ENCODE measurements at regions not wholly inside any gene's neighbourhood (a gene's known extent, or its start where the extent isn't known, plus 50 kb on each side); places are given as distances from the start of the nearest gene placed in this dataset.

GRCh38 chr12:84607170-84607819 is 305.3 kb downstream of the SLC6A15 start:
- DNase-seq, result no peak

DNA sequence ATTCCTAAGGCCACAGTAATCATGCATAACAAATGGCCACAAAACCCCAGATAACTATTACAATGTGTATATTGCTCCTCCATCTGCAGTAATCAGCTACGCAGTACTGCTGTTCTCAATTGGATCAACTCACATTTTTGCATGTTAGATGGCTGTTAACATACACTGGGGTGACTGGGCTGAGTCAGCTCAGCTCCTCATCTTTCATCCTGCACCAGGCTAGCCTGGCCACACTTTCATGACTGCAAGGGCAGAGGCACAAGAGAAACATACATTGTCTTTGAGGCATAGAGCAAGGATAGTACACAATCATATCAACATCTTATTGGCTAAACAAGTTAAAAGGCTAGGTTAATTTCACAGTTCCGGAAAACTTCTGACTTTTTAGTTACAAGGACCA is 306.6 kb downstream of the SLC6A15 start:
- DNase-seq, result no peak
- intact Hi-C loops (cut with DNase I), result no loop called here

More at GRCh38 chr12:84607170-84607819, 305.3 kb downstream of the SLC6A15 start:
- intact Hi-C loops (cut with DNase I), result no loop called here

DNA sequence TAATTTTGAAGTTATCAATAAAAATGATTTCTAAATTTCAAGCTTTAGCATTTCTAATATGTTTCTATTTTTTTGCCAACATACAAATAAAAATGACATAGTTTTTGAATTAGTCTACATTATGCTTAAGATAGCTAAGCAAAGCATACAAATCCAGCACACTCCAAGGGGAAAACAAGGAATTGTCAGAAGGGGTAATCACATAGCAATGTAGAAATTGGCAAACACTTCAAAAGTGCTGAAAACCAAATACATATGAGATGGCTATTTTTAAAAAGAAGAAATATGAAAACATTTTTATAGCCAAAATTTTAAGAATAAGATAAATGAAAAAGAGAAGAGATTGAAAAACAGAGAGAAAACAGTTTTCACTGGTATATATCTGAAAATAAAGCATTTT is 308.0 kb downstream of the SLC6A15 start:
- intact Hi-C loops (cut with DNase I), result no loop called here
- no peak for DNase-seq

DNA sequence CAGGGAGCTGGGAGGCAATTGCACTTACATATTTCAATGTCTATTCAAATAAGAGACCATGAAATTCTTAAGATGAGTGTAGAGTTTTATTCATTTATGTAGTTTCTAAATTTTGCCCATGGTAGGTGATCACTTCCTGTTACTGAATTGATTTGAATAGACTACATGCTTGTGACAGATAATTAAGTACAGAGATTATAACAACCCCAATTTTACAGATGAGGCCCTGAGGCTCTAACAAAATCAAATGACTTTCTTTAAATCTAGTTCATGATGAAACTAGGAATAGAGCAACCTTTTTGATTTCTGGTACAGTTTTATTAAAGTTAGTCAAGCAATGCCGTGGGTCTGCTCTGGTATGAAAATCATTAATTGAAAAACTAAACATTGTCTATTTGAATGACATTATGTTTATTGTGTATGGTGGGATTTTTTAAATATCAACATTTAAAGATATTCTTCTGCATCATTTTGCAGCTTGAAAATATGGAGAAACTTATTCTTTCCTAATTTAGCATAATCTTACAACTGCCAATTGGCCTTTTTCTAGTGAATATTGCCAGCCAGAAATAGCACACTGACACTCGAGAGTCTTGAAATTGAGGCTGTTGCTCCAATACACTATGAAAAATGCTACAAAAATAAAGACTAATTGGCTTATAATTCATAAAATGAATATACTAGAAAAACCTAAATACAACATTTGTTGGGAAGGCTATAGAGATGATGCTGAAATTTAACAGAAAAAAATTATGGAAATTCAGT is 308.9 kb downstream of the SLC6A15 start:
- intact Hi-C loops (cut with DNase I), result no loop called here

DNA sequence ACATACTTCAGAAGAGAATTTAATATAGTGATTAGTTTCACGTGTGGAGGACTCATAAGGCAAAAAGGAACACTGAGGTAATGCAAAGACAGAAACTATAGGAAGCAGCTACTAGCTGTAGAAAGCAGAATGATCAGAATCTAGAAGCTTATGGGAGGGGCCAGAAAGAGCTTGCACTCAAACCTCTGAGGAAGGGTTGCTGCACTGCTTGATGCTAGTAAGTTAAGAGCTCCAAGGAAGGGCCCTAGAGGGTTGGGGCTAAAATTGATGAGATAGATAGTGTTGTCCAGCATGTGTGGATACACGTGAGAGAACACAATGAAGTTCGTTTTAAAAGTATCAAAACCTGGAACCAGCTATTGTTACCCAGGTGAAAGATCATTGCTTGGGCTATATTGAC is 311.1 kb downstream of the SLC6A15 start:
- no peak for DNase-seq
- intact Hi-C loops (cut with DNase I), result no loop called here

More for the DNA sequence above, 308.9 kb downstream of the SLC6A15 start:
- no peak for DNase-seq

DNA sequence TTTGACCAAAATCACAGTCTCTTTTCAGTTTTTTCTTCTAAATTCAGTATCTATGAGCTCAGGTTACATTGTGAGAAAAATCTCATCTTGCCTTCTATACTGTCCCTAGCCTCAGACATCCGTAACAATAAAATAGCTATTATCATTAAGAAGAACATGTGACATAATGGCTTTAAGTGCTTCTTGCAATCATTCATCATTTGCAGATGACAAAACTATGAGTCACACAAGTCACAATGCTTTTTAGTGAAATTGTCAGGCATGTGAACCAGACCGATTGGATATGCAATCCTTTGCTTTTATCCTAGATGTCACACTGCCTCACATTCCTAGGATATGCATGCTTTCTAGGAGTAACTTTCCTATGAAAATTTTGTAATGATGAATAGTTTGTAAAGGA is 313.1 kb downstream of the SLC6A15 start:
- no peak for DNase-seq
- intact Hi-C loops (cut with DNase I), result no loop called here

DNA sequence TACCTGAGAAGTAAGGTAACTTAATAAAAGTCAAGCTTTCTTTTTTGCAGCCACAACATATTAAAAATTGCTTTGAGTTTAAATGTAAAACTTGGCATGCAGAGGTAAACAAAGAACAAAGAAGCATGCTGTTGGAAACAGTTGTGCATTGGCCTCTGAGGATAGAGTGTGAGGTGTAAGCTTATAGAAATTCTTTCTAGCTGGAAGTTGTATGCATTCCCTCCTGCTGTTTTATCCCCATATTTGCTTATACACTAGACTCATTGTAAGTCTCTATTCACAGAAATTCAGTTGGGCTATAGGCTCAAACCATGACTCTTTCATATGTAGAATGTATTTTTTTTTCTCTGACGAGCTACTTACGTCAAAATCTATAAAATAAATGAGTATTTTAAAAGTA is 316.3 kb downstream of the SLC6A15 start:
- no peak for DNase-seq
- intact Hi-C loops (cut with DNase I), result no loop called here

GRCh38 chr12:84594157-84594556 is 318.4 kb downstream of the SLC6A15 start:
- no peak for DNase-seq
- intact Hi-C loops (cut with DNase I), result no loop called here

- intact Hi-C loops (cut with DNase I), result no loop called here
- no peak for DNase-seq
These were observed 326.7 kb downstream of the SLC6A15 start for GRCh38 chr12:84585776-84586395.

GRCh38 chr12:84572196-84572595 is 340.4 kb downstream of the SLC6A15 start:
- no peak for DNase-seq

GRCh38 chr12:84562331-84562730 is 350.3 kb downstream of the SLC6A15 start:
- intact Hi-C loops (cut with DNase I), result no loop called here
- no peak for DNase-seq

More at GRCh38 chr12:84572196-84572595, 340.4 kb downstream of the SLC6A15 start:
- intact Hi-C loops (cut with DNase I), result no loop called here

DNA sequence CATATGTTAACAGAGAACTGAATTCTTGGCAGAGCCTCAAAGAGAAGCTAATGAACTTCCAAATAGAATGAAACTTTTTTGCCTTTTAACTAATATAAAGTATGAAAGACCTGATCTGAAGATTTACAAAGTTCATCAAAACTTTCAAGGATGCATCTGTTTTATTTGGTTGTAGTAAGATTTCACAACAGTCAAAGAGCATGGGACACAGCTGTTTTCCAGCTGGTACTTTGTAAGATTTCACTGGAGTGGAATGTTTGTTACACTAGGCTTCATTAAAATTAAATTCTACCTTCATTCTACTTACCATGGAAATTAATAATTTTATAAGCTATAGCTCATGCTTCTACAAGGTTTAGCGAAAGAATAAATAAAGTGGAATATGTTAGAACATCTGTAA is 351.2 kb downstream of the SLC6A15 start:
- intact Hi-C loops (cut with DNase I), result no loop called here
- DNase-seq, result no peak

- DNase-seq, result peak in 1 of 10 donors; percentile 35
- intact Hi-C loops (cut with DNase I), result no loop called here
These were observed 358.3 kb downstream of the SLC6A15 start for GRCh38 chr12:84554199-84554723.

- DNase-seq, result no peak
- intact Hi-C loops (cut with DNase I), result no loop called here
These were observed 359.1 kb downstream of the SLC6A15 start for GRCh38 chr12:84553331-84554117.

DNA sequence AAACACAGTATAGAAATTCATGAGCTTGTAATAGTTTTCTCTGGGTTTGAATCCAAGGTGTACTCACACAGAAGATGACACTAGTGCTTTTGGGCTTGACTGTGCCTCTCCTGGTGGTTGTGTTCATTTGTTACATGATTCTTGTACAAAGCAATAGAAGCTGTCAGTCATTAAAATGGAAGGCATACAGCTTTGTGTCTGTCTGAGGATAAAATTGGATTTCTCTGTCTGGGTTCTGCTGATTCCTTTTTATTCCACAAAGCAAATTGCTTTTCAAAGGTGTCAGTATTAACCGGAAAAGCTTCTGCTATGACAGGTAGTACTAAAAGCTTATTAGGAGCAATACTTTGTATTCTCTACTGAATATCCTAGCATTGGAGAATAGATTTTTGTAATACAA is 361.2 kb downstream of the SLC6A15 start:
- intact Hi-C loops (cut with DNase I), result no loop called here
- no peak for DNase-seq

DNA sequence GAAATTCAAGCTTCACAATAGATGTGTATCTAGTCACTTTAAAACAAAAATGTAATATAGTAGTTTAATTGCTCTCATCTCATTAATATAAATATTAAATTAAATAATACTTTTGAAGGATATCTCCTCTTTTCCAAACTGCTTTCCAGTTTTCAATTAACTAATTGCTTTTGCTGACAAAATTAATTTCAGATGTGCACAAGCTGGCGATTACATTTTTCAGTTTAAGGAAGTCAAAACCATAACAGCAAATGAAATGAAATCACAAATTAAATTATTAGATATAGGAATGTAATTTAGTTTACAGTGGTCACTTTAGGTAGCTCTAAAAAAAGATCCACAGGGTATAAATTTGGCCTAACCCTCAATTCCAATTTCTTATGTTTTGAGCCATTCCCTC is 362.1 kb downstream of the SLC6A15 start:
- intact Hi-C loops (cut with DNase I), result no loop called here

DNA sequence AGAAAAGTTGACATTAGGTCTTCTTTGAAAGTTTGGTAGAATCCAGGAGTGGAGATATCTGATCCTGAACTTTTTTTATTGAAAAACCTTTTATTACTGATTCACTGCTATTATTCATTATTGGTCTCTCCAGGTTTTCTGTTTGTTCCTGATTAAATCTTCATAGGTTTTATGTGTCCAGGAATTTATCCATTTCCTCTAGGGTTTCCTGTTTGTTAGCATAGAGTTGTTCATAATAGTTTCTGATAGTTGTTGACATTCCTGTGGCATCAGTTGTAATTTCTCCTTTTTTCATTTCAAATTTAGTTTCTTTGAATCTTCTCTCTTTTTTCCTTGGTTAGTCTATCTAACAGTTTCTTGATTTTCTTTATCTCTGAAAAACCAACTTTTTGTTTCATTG is 370.3 kb downstream of the SLC6A15 start:
- intact Hi-C loops (cut with DNase I), result no loop called here
- no peak for DNase-seq

More for the DNA sequence above, 362.1 kb downstream of the SLC6A15 start:
- no peak for DNase-seq

DNA sequence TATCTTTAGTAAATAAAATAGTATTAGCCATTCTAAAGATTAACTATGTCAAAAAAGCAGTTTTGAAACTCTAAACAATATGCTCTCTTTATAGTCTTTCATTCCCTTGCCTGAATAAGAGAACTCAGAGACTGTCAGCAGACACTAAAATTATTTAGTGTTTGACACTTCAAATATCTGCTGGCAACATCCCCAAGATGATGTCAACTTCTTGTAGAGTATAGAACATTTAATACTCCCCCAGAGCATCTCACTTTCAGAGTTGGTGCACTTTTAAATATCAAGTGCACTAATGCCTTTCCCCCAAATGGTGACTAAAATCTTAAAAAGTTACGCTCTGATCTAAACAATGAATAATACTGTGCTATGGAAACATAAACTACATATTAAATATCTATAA is 374.9 kb downstream of the SLC6A15 start:
- no peak for DNase-seq
- intact Hi-C loops (cut with DNase I), result no loop called here

DNA sequence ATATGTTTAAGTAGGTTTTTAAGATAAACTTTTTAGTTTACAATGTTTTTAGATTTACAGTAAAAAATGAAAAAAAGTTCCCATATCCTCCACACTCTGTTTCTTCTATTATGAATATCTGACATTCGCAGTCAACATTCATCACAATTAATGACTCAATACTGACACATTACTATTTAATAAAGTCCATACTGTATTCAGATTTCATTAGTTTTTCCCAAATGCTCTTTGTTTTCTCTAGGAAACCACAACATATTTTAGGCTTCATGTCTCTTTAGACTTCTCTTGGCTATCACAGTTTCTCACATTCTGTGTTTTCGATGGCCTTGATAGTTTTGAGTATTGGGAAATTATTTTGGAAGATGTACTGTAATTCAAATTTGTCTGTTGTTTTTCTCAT is 399.8 kb downstream of the SLC6A15 start:
- DNase-seq, result no peak
- intact Hi-C loops (cut with DNase I), result no loop called here

DNA sequence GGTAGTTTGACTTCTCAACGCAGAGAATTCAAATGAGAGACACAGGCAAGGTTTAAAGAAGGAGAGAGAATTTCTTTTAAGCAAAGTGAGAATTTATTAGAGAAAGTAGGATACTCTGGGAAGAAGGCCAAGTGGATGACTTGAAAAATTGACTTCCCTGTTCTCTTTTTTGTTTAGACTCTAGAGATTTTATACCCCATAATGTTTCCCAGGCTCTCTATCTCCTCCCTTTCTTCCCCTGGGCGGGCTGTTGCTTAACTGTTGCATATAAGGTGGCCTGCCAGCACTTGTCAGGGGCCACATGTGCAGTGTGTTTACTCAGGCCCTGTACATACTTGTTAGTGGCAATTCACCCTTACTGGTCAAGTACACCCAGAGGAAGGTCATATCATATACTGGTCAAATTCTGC is 403.7 kb downstream of the SLC6A15 start:
- intact Hi-C loops (cut with DNase I), result no loop called here
- DNase-seq, result no peak
